PC-9 (cell line): ENCODE measurements at regions not wholly inside any gene's neighbourhood (a gene's known extent, or its start where the extent isn't known, plus 50 kb on each side); places are given as distances from the start of the nearest gene placed in this dataset.

ENCODE experiments used
- BruUV-seq: library from RNA; stranded (reverse); fragments of 400-500 nt; replicated peaks from 2 replicates; lab custom pipeline; 2021; lab: Mats Ljungman, UMichigan
- CTCF ChIA-PET: fragments of 300-600 bp; sonication (Branson Sonifier 250); formaldehyde crosslinking; loops from one replicate; lab custom pipeline; 2022; ENCODE audit warnings: antibody characterized with exemption; lab: Charles Lee
- POLR2A ChIA-PET: fragments of 300-600 bp; sonication (Branson Sonifier 250); formaldehyde crosslinking; loops from one replicate; lab custom pipeline; 2022; ENCODE audit warnings: antibody characterized with exemption; ENCODE audit not compliant: unreplicated experiment; lab: Charles Lee
- DNase-seq, 2 experiments: peaks; one replicate each; pipeline versions ENCODE4 v3.0.0 to v3.0.0-alpha.2; 2015 to 2022; ENCODE audit warnings: mixed read lengths in 1 of 2
- H2AFZ ChIP-seq: fragments of 200-600 bp; sonication (generic); 2 replicates; pipeline ENCODE4 v1.8.1; 2017; ENCODE audit warnings: antibody characterized with exemption
- H3F3A ChIP-seq: fragments of 200-600 bp; sonication (generic); 2 replicates; pipeline ENCODE4 v1.8.1; 2017; ENCODE audit warnings: antibody characterized with exemption, mild to moderate bottlenecking, low read depth; ENCODE audit not compliant: insufficient read depth
- H3K27ac ChIP-seq: fragments of 200-600 bp; sonication (generic); 2 replicates; pipeline ENCODE4 v1.6.1; 2016; ENCODE audit warnings: mixed run types
- H3K27me3 ChIP-seq: fragments of 200-600 bp; sonication (generic); 2 replicates; pipeline ENCODE4 v1.6.1; 2016; ENCODE audit warnings: low read depth, mixed run types; ENCODE audit not compliant: insufficient read depth
- H3K36me3 ChIP-seq: fragments of 200-600 bp; sonication (generic); 2 replicates; pipeline ENCODE4 v1.6.1; 2016; ENCODE audit warnings: low read depth, mixed run types
- H3K4me1 ChIP-seq: fragments of 200-600 bp; sonication (generic); replicated peaks from 2 replicates; pipeline ENCODE4 v1.6.1; 2016; ENCODE audit warnings: mixed run types; ENCODE audit not compliant: insufficient read depth
- H3K4me2 ChIP-seq: fragments of 200-600 bp; sonication (generic); 2 replicates; pipeline ENCODE4 v1.6.1; 2017; ENCODE audit warnings: mixed run types
- H3K4me3 ChIP-seq: fragments of 200-600 bp; sonication (generic); 2 replicates; pipeline ENCODE4 v1.6.1; 2016; ENCODE audit warnings: mixed run types
- H3K79me2 ChIP-seq: fragments of 200-600 bp; sonication (generic); 2 replicates; pipeline ENCODE4 v1.6.1; 2017; ENCODE audit warnings: low read depth, mixed run types
- H3K9me2 ChIP-seq: fragments of 200-600 bp; sonication (generic); 2 replicates; pipeline ENCODE4 v1.8.1; 2017; ENCODE audit warnings: mild to moderate bottlenecking; ENCODE audit not compliant: insufficient read depth
- H3K9me3 ChIP-seq: fragments of 200-600 bp; sonication (generic); 2 replicates; pipeline ENCODE4 v1.8.1; 2016; ENCODE audit warnings: low read depth; ENCODE audit not compliant: insufficient read depth
- H4K20me1 ChIP-seq: fragments of 200-600 bp; sonication (generic); 2 replicates; pipeline ENCODE4 v1.8.1; 2017; ENCODE audit not compliant: insufficient read depth
- EZH2 ChIP-seq: fragments of 200-600 bp; sonication (generic); IDR thresholded peaks from 2 replicates; pipeline ENCODE4 v1.8.0; 2017; ENCODE audit warnings: antibody characterized with exemption, low read depth
- intact Hi-C: fragments of 100-400 bp; cut with micrococcal nuclease; formaldehyde crosslinking; loops from one replicate; pipeline ENCODE4 v1.10.0; 2022; ENCODE audit not compliant: unreplicated experiment
- TF ChIP-seq, protein P1 (sequence below): fragments of 200-600 bp; sonication (generic); conservative IDR thresholded peaks from 2 replicates; pipeline ENCODE4 v1.6.1; 2017; ENCODE audit warnings: mixed run types, antibody characterized with exemption, mild to moderate bottlenecking, moderate library complexity

DNA sequence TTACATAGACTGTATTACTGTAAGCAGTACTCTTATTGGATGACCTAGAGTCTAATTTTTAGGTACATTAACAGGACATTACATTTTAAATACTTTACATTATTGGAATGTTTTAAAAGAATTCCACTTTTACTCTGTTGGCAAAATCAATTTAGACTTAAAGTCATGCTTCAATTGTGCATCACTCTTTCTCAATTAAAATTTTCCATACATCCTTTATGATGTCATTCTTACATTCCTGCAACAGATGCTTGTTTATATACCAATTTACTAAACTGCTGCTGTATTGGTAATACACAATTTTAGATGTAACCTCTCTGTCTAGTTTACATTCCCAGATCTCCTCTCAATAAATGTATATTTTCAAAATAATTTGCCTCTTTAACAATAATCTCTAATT is 440.1 kb downstream of the ZEB2 start:
- no peak for DNase-seq
- CTCF ChIA-PET: no interaction called here
- H3K27ac ChIP-seq: no peak overlapping the region
- no peaks in the 10 kb centered on the region for H3K9me2 ChIP-seq
- no peaks in the 10 kb centered on the region for H3K36me3 ChIP-seq
- H3F3A ChIP-seq: no peaks in the 10 kb centered on the region
- no peaks in the 10 kb centered on the region for H3K4me1 ChIP-seq
- no peaks in the 10 kb centered on the region for H4K20me1 ChIP-seq
- no peak overlapping the region for H3K4me2 ChIP-seq
- intact Hi-C loops: no loop called here
- TF ChIP-seq EZH2: no peak
- TF ChIP-seq, protein P1, sequence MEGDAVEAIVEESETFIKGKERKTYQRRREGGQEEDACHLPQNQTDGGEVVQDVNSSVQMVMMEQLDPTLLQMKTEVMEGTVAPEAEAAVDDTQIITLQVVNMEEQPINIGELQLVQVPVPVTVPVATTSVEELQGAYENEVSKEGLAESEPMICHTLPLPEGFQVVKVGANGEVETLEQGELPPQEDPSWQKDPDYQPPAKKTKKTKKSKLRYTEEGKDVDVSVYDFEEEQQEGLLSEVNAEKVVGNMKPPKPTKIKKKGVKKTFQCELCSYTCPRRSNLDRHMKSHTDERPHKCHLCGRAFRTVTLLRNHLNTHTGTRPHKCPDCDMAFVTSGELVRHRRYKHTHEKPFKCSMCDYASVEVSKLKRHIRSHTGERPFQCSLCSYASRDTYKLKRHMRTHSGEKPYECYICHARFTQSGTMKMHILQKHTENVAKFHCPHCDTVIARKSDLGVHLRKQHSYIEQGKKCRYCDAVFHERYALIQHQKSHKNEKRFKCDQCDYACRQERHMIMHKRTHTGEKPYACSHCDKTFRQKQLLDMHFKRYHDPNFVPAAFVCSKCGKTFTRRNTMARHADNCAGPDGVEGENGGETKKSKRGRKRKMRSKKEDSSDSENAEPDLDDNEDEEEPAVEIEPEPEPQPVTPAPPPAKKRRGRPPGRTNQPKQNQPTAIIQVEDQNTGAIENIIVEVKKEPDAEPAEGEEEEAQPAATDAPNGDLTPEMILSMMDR: no peak
- no peak overlapping the region for H3K4me3 ChIP-seq
- H3K79me2 ChIP-seq: no peaks in the 10 kb centered on the region
- H3K9me3 ChIP-seq: no peaks in the 10 kb centered on the region
- no TSS peak for BruUV-seq
- H3K27me3 ChIP-seq: no peaks in the 10 kb centered on the region
- POLR2A ChIA-PET: no interaction called here
- H2AFZ ChIP-seq: no peak overlapping the region

DNA sequence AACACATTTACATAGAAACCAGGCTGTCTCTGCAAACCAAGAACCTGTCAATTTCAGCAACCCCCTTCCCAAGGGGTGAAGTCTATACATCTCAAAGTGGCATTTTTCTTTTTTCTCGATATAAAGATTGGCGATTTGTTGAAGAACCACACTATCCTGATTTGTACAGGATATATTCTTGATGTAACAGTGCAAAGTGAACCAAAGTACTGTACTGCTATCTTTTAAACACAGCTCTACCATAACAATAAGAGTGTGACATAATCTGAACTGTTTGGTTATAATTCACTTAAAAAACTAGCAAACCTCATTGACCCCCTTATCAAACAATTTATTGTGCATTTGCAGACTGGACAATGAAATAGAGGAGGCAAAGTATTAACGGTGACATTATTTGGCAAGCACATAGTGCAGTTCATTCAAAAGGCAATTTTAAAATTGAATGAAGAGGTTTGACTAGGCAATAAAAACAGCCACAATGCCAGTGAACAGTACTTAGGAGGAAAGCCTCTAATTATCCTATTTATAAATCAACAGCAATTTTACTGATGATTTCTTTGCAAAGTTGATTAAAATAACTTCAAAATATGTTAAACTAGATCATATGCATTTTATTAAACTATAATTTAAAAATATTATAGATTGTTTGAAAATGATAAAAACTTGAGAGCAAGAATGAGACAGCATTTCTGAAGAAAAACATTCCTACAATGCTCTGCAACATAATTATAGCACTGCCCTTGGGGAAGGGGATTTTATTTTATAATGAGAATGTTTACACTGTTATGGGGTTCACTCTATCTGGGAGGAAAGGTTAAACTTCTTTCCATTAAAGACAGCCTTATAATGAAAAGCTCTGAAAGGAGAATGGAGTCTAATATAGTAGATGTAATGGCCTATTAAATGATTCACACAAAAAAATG is 440.9 kb downstream of the ZEB2 start:
- Histone ChIP-seq H3K4me1 (no peaks in the 10 kb centered on the region), H3K27me3 (no peaks in the 10 kb centered on the region), H3F3A (no peaks in the 10 kb centered on the region), H3K9me2 (no peaks in the 10 kb centered on the region), H4K20me1 (no peaks in the 10 kb centered on the region), H3K9me3 (no peaks in the 10 kb centered on the region), H2AFZ (no peak overlapping the region), H3K27ac (no peak overlapping the region), H3K36me3 (no peaks in the 10 kb centered on the region), H3K4me3 (no peak overlapping the region), H3K79me2 (no peaks in the 10 kb centered on the region), H3K4me2 (no peak overlapping the region)
- TF ChIP-seq, protein P1: no peak
- no peak for TF ChIP-seq EZH2
- no TSS peak for BruUV-seq
- ChIA-PET CTCF (no interaction called here), POLR2A (no interaction called here)
- DNase-seq: no peak
- intact Hi-C loops: no loop called here

DNA sequence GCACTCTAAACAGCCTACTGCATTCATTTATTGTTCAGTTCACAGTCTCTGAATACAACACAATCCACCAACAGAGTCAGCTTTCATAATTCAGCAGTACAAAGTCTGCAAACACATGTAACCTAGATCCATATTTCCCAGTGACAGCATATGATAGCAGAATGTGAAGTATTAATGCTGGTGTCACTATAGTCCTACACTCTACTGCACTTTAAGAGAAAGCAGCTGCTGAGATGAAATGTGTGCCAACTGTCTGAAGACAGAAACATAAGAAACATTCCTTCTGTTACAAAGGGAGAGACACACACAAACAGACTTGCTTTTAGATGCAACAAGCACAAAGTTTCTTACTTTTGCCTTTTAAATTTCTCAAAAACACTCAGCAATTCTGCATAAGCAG is 441.8 kb downstream of the ZEB2 start:
- no peaks in the 10 kb centered on the region for H3K4me1 ChIP-seq
- CTCF ChIA-PET: no interaction called here
- H2AFZ ChIP-seq: no peak overlapping the region
- H3K27me3 ChIP-seq: no peaks in the 10 kb centered on the region
- H3K4me3 ChIP-seq: no peak overlapping the region
- no peaks in the 10 kb centered on the region for H4K20me1 ChIP-seq
- BruUV-seq: no TSS peak
- no peak overlapping the region for H3K4me2 ChIP-seq
- intact Hi-C loops: no loop called here
- no peaks in the 10 kb centered on the region for H3K9me3 ChIP-seq
- no peaks in the 10 kb centered on the region for H3K9me2 ChIP-seq
- POLR2A ChIA-PET: no interaction called here
- H3K79me2 ChIP-seq: no peaks in the 10 kb centered on the region
- TF ChIP-seq EZH2: no peak
- TF ChIP-seq, protein P1: no peak
- no peaks in the 10 kb centered on the region for H3F3A ChIP-seq
- no peaks in the 10 kb centered on the region for H3K36me3 ChIP-seq
- no peak overlapping the region for H3K27ac ChIP-seq
- no peak for DNase-seq
